ENCODE measurements at regions not wholly inside any gene's neighbourhood (a gene's known extent, or its start where the extent isn't known, plus 50 kb on each side); places are given as distances from the start of the nearest gene placed in this dataset.

DNA sequence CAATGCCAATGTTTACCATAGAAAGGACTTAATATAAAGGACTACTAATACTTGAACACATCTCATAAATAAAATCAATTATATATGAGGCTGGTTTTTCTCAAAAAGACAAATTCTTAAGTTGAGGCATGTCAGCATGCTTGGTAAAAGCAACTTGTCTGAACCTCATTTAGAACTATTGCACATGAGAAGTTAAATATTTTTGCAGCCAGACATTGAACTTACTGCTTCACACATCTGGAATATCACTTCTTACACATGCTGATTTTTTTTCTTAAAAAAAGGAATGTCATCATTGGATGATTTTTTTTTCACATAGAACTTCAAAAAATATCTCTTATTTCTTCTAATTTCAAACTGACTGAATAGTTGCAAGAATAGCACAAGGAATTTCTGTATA lies 609.0 kb downstream of the EPHA4 start:
- TF ChIP-seq, protein P1, sequence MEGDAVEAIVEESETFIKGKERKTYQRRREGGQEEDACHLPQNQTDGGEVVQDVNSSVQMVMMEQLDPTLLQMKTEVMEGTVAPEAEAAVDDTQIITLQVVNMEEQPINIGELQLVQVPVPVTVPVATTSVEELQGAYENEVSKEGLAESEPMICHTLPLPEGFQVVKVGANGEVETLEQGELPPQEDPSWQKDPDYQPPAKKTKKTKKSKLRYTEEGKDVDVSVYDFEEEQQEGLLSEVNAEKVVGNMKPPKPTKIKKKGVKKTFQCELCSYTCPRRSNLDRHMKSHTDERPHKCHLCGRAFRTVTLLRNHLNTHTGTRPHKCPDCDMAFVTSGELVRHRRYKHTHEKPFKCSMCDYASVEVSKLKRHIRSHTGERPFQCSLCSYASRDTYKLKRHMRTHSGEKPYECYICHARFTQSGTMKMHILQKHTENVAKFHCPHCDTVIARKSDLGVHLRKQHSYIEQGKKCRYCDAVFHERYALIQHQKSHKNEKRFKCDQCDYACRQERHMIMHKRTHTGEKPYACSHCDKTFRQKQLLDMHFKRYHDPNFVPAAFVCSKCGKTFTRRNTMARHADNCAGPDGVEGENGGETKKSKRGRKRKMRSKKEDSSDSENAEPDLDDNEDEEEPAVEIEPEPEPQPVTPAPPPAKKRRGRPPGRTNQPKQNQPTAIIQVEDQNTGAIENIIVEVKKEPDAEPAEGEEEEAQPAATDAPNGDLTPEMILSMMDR (IDR thresholded peaks at IDR 0.05; ENCODE audit: low read depth, low read length, poor library complexity, severe bottlenecking): no peak
- TF ChIP-seq EZH2phosphoT487 (IDR thresholded peaks at IDR 0.05; ENCODE audit: borderline replicate concordance, low read length): no peak
